ENCODE measurements at regions not wholly inside any gene's neighbourhood (a gene's known extent, or its start where the extent isn't known, plus 50 kb on each side); places are given as distances from the start of the nearest gene placed in this dataset.

DNA sequence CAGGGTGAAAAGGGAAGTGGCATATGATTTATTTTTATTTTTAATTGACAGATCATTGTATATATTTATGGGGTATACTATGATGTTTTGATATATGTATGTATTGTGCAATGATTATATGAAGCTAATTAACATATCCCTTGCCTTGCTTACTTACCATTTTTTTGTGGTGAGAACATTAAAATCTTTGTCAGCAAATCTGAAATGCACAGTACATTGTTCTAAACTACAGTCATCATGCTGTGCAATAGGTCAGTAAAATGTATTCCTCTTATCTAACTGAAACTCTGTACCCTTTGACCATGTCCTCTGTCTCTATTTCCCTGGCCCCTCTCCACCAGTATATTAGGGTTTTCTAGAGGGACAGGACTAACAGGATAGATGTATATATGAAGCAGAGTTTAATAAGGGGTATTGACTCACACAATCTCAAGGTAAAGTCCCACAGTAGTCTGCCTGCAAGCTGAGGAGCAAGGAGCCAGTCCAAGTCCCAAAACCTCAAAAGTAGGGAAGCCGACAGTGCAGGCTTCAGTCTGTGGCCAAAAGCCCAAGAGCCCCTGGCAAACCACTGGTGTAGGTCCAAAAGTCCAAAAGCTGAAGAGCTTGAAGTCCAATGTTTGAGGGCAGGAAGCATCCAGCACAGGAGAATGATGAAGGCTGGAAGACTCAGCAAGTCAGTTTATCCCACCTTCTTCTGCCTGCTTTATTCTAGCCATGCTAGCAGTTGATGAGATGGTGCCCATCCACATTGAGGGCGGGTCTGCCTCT lies 122.2 kb upstream of the FBXL7 start:
- 88 to 97% methylated on average over 2 of the region's 2 CpGs for WGBS, 2 donors
- H3K27me3 ChIP-seq = no peaks in the 10 kb centered on the region
- H3K36me3 ChIP-seq = no peaks in the 10 kb centered on the region
- TF ChIP-seq POLR2A (IDR thresholded peaks at IDR 0.05) = no peak
- TF ChIP-seq, protein P1, sequence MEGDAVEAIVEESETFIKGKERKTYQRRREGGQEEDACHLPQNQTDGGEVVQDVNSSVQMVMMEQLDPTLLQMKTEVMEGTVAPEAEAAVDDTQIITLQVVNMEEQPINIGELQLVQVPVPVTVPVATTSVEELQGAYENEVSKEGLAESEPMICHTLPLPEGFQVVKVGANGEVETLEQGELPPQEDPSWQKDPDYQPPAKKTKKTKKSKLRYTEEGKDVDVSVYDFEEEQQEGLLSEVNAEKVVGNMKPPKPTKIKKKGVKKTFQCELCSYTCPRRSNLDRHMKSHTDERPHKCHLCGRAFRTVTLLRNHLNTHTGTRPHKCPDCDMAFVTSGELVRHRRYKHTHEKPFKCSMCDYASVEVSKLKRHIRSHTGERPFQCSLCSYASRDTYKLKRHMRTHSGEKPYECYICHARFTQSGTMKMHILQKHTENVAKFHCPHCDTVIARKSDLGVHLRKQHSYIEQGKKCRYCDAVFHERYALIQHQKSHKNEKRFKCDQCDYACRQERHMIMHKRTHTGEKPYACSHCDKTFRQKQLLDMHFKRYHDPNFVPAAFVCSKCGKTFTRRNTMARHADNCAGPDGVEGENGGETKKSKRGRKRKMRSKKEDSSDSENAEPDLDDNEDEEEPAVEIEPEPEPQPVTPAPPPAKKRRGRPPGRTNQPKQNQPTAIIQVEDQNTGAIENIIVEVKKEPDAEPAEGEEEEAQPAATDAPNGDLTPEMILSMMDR (IDR thresholded peaks at IDR 0.05) = no peak
- TF ChIP-seq EP300 (IDR thresholded peaks at IDR 0.05) = no peak
- H3K4me3 ChIP-seq = no peak overlapping the region
- no peak for ATAC-seq (ENCODE audit: low FRiP score in 2 of 2)
- no peaks in the 10 kb centered on the region for H3K9me3 ChIP-seq
- no peak overlapping the region for H3K27ac ChIP-seq
- DNase-seq = no peak
- H3K4me1 ChIP-seq = no peaks in the 10 kb centered on the region

DNA sequence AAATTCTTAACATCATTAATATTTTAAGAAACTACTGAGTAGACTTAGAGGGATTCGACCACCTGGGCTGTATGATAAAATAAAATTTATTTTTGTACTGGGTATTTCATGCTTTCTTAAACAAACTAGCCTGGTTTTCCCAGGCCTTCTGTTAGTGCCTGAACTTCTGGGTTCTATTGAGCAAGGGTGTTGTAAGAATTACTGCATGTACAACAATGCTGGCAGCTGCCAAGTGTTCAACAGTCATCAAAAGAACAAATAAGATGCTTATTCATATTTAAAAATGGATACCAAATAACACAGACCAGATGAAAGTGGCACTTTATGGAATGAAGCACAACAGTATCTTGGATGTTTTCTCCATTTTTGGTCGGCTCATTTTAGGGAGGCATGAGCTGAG lies 123.2 kb upstream of the FBXL7 start:
- Histone ChIP-seq H3K4me3 (no peak overlapping the region), H3K27me3 (no peaks in the 10 kb centered on the region), H3K36me3 (no peaks in the 10 kb centered on the region), H3K27ac (no peak overlapping the region), H3K4me1 (no peaks in the 10 kb centered on the region), H3K9me3 (no peaks in the 10 kb centered on the region)
- WGBS, 2 donors = 66 to 79% methylated on average over 2 of the region's 2 CpGs
- TF ChIP-seq EP300 (IDR thresholded peaks at IDR 0.05) (no peak), POLR2A (IDR thresholded peaks at IDR 0.05) (no peak), POLR2AphosphoS5 (IDR thresholded peaks at IDR 0.05) (no peak)
- TF ChIP-seq, protein P1 (IDR thresholded peaks at IDR 0.05) = no peak
- ATAC-seq (ENCODE audit: low FRiP score in 2 of 2) (no peak), DNase-seq (no peak)

DNA sequence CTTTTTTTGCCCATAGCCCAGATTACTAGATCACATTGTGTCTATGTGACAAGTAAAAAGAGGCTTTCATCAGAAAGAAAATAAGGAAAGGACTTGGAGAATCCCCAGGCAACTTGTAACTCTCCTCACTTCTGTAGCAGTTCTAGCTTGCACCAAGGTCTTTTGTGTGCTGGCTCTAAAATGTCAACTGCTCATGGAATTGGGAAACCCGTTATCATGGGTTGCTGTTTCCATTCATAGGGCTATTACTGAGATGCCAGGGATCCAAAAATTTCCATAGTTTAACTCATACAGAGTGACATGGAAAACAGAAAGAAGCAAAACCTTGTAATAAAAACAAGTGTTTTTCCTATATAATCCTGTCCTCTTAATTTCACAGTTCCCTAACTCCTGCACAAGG lies 123.9 kb upstream of the FBXL7 start:
- TF ChIP-seq POLR2AphosphoS5 (IDR thresholded peaks at IDR 0.05) = no peak
- TF ChIP-seq, protein P1 (IDR thresholded peaks at IDR 0.05) = no peak
- TF ChIP-seq EP300 (IDR thresholded peaks at IDR 0.05) = no peak
- DNase-seq = no peak
- no peaks in the 10 kb centered on the region for H3K27me3 ChIP-seq
- H3K4me1 ChIP-seq = no peaks in the 10 kb centered on the region
- no peaks in the 10 kb centered on the region for H3K36me3 ChIP-seq
- WGBS, 2 donors = 85 to 95% methylated on average over 1 of the region's 1 CpG
- H3K9me3 ChIP-seq = no peaks in the 10 kb centered on the region
- H3K27ac ChIP-seq = no peak overlapping the region
- no peak overlapping the region for H3K4me3 ChIP-seq
- no peak for ATAC-seq (ENCODE audit: low FRiP score in 2 of 2)

DNA sequence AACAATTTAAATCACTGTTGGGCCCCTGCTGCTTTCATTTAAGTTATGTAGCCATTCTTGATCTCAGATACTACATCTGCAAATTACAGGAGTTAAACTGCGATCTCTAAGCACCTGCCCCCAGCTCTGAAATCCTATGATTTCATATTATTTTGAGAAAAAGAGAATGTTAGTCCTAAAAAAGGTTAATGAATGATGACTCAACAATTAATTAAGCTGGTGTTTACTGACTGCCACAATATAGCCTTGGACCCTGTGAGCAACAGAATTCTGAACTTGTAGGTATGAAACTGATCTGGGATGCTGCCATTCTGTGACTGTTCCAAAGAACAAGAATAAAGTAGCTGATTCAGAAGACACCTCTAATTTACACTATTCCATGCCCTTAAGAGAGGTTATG lies 124.4 kb upstream of the FBXL7 start:
- WGBS, 2 donors = 93 to 94% methylated on average over 1 of the region's 1 CpG
- H3K36me3 ChIP-seq = no peaks in the 10 kb centered on the region
- TF ChIP-seq, protein P1 (IDR thresholded peaks at IDR 0.05) = no peak
- TF ChIP-seq EP300 (IDR thresholded peaks at IDR 0.05) = no peak
- no peak for TF ChIP-seq POLR2AphosphoS5 (IDR thresholded peaks at IDR 0.05)
- no peak for TF ChIP-seq POLR2A (IDR thresholded peaks at IDR 0.05)
- ATAC-seq (ENCODE audit: low FRiP score in 2 of 2) (no peak), DNase-seq (no peak)
- H3K4me1 ChIP-seq = no peaks in the 10 kb centered on the region
- H3K4me3 ChIP-seq = no peak overlapping the region
- H3K27me3 ChIP-seq = no peaks in the 10 kb centered on the region
- H3K27ac ChIP-seq = no peak overlapping the region
- no peaks in the 10 kb centered on the region for H3K9me3 ChIP-seq

DNA sequence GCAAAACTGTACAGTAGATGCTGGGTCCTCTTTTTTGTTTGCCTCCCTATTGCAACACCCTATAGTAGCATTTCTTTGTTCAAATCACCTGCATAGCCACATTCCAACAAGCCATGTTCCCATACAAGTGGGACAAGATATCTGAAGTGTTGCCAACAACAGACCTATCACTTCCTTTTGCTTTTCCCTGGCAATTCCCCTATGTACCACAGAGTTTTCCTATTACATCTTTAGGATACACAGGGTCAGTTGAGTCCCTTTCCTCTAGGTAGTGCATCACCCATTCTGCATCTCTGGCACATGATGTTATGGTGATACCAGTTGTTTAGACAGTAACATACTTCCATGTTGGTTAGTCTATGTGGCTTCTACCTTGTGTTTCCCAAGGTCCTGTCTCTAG lies 125.1 kb upstream of the FBXL7 start:
- TF ChIP-seq POLR2AphosphoS5 (IDR thresholded peaks at IDR 0.05) = no peak
- TF ChIP-seq, protein P1 (IDR thresholded peaks at IDR 0.05) = no peak
- no peak for TF ChIP-seq EP300 (IDR thresholded peaks at IDR 0.05)
- TF ChIP-seq POLR2A (IDR thresholded peaks at IDR 0.05) = no peak
- no peaks in the 10 kb centered on the region for H3K36me3 ChIP-seq
- H3K4me3 ChIP-seq = no peak overlapping the region
- ATAC-seq (ENCODE audit: low FRiP score in 2 of 2) (no peak), DNase-seq (no peak)
- no peaks in the 10 kb centered on the region for H3K4me1 ChIP-seq
- H3K27me3 ChIP-seq = no peaks in the 10 kb centered on the region
- no peaks in the 10 kb centered on the region for H3K9me3 ChIP-seq
- H3K27ac ChIP-seq = no peak overlapping the region

Measured in upper lobe of left lung (tissue), 6 donors.